VCaP (cell line): ENCODE measurements at regions not wholly inside any gene's neighbourhood (a gene's known extent, or its start where the extent isn't known, plus 50 kb on each side); places are given as distances from the start of the nearest gene placed in this dataset.

Experiments
- H3K27ac ChIP-seq: fragments of 450-650 bp; 2 replicates; pipeline ENCODE4 v1.5.1; 2017
- CTCF ChIP-seq: fragments of 450-650 bp; conservative IDR thresholded peaks from 2 replicates; pipeline ENCODE4 v1.5.1; 2017; ENCODE audit warnings: mild to moderate bottlenecking, moderate library complexity

GRCh38 chr19:29428071-29428470 lies 97.7 kb upstream of the VSTM2B start:
- no peak overlapping the region for H3K27ac ChIP-seq
- no peak for TF ChIP-seq CTCF

GRCh38 chr19:29429021-29429420 lies 96.8 kb upstream of the VSTM2B start:
- no peak overlapping the region for H3K27ac ChIP-seq
- no peak for TF ChIP-seq CTCF

GRCh38 chr19:29429581-29429980 lies 96.2 kb upstream of the VSTM2B start:
- no peak for TF ChIP-seq CTCF

GRCh38 chr19:29431332-29431731 lies 94.5 kb upstream of the VSTM2B start:
- no peak for TF ChIP-seq CTCF

More at GRCh38 chr19:29429581-29429980, 96.2 kb upstream of the VSTM2B start:
- H3K27ac ChIP-seq, result no peak overlapping the region

GRCh38 chr19:29432677-29433076 lies 93.1 kb upstream of the VSTM2B start:
- no peak for TF ChIP-seq CTCF
- H3K27ac ChIP-seq, result no peak overlapping the region

More at GRCh38 chr19:29431332-29431731, 94.5 kb upstream of the VSTM2B start:
- H3K27ac ChIP-seq, result no peak overlapping the region

GRCh38 chr19:29436591-29437103 lies 89.1 kb upstream of the VSTM2B start:
- no peak for TF ChIP-seq CTCF
- H3K27ac ChIP-seq, result no peak overlapping the region

- no peak overlapping the region for H3K27ac ChIP-seq
- no peak for TF ChIP-seq CTCF
These were observed 86.8 kb upstream of the VSTM2B start for GRCh38 chr19:29439021-29439420.
